Hepatocyte (in vitro differentiated cells): ENCODE measurements at regions not wholly inside any gene's neighbourhood (a gene's known extent, or its start where the extent isn't known, plus 50 kb on each side); places are given as distances from the start of the nearest gene placed in this dataset.

Experiments used
- EZH2 ChIP-seq: fragments of 200-600 bp; sonication (generic); IDR thresholded peaks from 2 replicates; pipeline ENCODE4 v1.6.1; 2016; ENCODE audit warnings: antibody characterized with exemption, mild to moderate bottlenecking, borderline replicate concordance
- TF ChIP-seq, protein P1 (sequence below): fragments of 200-600 bp; sonication (generic); IDR thresholded peaks from 2 replicates; pipeline ENCODE4 v1.5.1; 2016; ENCODE audit warnings: antibody characterized with exemption, mild to moderate bottlenecking; ENCODE audit not compliant: poor library complexity

GRCh38 chr1:224817382-224817781 is 112.1 kb upstream of the DNAH14 start:
- TF ChIP-seq EZH2: no peak
- TF ChIP-seq, protein P1, sequence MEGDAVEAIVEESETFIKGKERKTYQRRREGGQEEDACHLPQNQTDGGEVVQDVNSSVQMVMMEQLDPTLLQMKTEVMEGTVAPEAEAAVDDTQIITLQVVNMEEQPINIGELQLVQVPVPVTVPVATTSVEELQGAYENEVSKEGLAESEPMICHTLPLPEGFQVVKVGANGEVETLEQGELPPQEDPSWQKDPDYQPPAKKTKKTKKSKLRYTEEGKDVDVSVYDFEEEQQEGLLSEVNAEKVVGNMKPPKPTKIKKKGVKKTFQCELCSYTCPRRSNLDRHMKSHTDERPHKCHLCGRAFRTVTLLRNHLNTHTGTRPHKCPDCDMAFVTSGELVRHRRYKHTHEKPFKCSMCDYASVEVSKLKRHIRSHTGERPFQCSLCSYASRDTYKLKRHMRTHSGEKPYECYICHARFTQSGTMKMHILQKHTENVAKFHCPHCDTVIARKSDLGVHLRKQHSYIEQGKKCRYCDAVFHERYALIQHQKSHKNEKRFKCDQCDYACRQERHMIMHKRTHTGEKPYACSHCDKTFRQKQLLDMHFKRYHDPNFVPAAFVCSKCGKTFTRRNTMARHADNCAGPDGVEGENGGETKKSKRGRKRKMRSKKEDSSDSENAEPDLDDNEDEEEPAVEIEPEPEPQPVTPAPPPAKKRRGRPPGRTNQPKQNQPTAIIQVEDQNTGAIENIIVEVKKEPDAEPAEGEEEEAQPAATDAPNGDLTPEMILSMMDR: no peak
